Right lobe of liver (tissue), 4 donors: ENCODE measurements at regions not wholly inside any gene's neighbourhood (a gene's known extent, or its start where the extent isn't known, plus 50 kb on each side); places are given as distances from the start of the nearest gene placed in this dataset.

ENCODE experiments used
- POLR2A ChIP-seq: fragments of 450-650 bp; IDR thresholded peaks from one replicate; pipeline ENCODE4 v1.6.1; 2017; ENCODE audit warnings: antibody characterized with exemption, mild to moderate bottlenecking
- TF ChIP-seq, protein P1 (sequence below), 4 donors: fragments of 200-600 bp in 3 of 4; fragments of 450-650 bp in 1 of 4; IDR thresholded peaks; one replicate each; pipeline versions ENCODE4 v1.5.1 to v1.8.0; 2016 to 2022; ENCODE audit warnings: antibody characterized with exemption in 4 of 4, mild to moderate bottlenecking in 2 of 4
- donor health status: DM: no; HTN: no; CAD: no.
- donor health status: DM: no; HTN: no; CAD: no.
- donor health status: DM: no; HTN: yes; CAD: no.

DNA sequence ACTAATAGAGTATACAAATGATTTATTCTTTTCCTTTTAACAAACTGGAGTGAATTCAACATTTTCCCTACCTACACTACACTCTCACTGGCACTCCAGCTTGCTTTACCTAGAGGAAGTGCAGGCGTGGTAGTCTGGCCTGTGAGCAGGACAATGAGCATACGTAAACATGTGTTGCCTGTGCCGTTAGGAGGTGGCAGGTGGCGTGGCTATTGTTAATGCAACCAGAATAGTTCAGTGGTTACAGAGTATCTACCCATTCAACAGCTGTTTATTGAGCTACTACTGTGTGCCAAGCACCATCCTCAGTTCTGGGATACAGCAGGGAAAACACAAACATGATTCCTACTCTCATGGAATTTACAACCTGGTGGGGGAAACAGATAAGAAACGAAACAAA lies 299.7 kb upstream of the KAZN start:
- no peak for TF ChIP-seq POLR2A
- TF ChIP-seq, protein P1, sequence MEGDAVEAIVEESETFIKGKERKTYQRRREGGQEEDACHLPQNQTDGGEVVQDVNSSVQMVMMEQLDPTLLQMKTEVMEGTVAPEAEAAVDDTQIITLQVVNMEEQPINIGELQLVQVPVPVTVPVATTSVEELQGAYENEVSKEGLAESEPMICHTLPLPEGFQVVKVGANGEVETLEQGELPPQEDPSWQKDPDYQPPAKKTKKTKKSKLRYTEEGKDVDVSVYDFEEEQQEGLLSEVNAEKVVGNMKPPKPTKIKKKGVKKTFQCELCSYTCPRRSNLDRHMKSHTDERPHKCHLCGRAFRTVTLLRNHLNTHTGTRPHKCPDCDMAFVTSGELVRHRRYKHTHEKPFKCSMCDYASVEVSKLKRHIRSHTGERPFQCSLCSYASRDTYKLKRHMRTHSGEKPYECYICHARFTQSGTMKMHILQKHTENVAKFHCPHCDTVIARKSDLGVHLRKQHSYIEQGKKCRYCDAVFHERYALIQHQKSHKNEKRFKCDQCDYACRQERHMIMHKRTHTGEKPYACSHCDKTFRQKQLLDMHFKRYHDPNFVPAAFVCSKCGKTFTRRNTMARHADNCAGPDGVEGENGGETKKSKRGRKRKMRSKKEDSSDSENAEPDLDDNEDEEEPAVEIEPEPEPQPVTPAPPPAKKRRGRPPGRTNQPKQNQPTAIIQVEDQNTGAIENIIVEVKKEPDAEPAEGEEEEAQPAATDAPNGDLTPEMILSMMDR (IDR thresholded peaks at IDR 0.05): no peak
